GM12878 (cell line): ENCODE measurements at regions not wholly inside any gene's neighbourhood (a gene's known extent, or its start where the extent isn't known, plus 50 kb on each side); places are given as distances from the start of the nearest gene placed in this dataset.

Experiments
- ATAC-seq: fragments of 200-7000 bp; cut with Tn5 transposase; 3 replicates; pipeline ENCODE4 v1.9.1; 2020; ENCODE audit warnings: mild to moderate bottlenecking, moderate library complexity
- BruUV-seq: library from RNA; stranded (reverse); fragments of 400-500 nt; replicated peaks from 2 replicates; lab custom pipeline; 2021; lab: Mats Ljungman, UMichigan
- CTCF ChIA-PET: fragments of 300-600 bp; sonication (Branson Sonifier 250); formaldehyde crosslinking; extraction: SDS; loops from one replicate; lab custom pipeline; 2021; ENCODE audit warnings: inconsistent platforms; lab: Yijun Ruan, JAX
- POLR2A ChIA-PET: fragments of 350-600 bp; formaldehyde crosslinking; extraction: SDS; loops from one replicate; lab custom pipeline; 2021; ENCODE audit warnings: inconsistent platforms; lab: Charles Lee
- RAD21 ChIA-PET: fragments of 300-600 bp; sonication (Branson Sonifier 250); formaldehyde crosslinking; loops from one replicate; lab custom pipeline; 2023; ENCODE audit warnings: antibody characterized with exemption; ENCODE audit not compliant: unreplicated experiment; lab: Charles Lee
- SMC1A ChIA-PET: fragments of 300-600 bp; sonication (Branson Sonifier 250); formaldehyde crosslinking; loops from one replicate; lab custom pipeline; 2023; ENCODE audit not compliant: unreplicated experiment, uncharacterized antibody; lab: Charles Lee
- DNase-seq: peaks from one replicate; pipeline ENCODE4 v3.0.0-alpha.2; 2011; ENCODE audit warnings: low read depth, low spot score
- FAIRE-seq: peaks from 3 replicates; lab custom pipeline; 2011; peaks lifted over from hg19 to GRCh38; lab: Jason Lieb, UNC
- H2AFZ ChIP-seq: 2 replicates; pipeline ENCODE4 v1.6.0; 2011; ENCODE audit warnings: low read depth, low read length, control low read depth; ENCODE audit not compliant: control insufficient read depth
- H3K27ac ChIP-seq: 2 replicates; pipeline ENCODE4 v1.5.1; 2011; ENCODE audit warnings: control low read depth; ENCODE audit not compliant: control insufficient read depth, insufficient read depth
- H3K27me3 ChIP-seq, 2 experiments: replicated peaks in 1 of 2; 2 replicates each; pipeline versions ENCODE4 v1.6.0 to v1.6.1; 2011; ENCODE audit warnings: low read length in 1 of 2; ENCODE audit not compliant: control insufficient read depth in 2 of 2, insufficient read depth in 2 of 2
- H3K36me3 ChIP-seq, 2 experiments: 2 replicates each; pipeline ENCODE4 v1.5.1; 2011; ENCODE audit warnings: low read length in 1 of 2; ENCODE audit not compliant: control insufficient read depth in 2 of 2, insufficient read depth in 2 of 2
- H3K4me1 ChIP-seq: 2 replicates; pipeline ENCODE4 v1.6.1; 2011; ENCODE audit warnings: mild to moderate bottlenecking, low read length, moderate library complexity, mixed read lengths; ENCODE audit not compliant: control insufficient read depth, insufficient read depth
- H3K4me2 ChIP-seq: 2 replicates; pipeline ENCODE4 v1.6.0; 2011; ENCODE audit warnings: control low read depth; ENCODE audit not compliant: control insufficient read depth, insufficient read depth
- H3K4me3 ChIP-seq: fragments of 200-600 bp; sonication (generic); 2 replicates; pipeline ENCODE4 v1.5.1; 2016
- H3K79me2 ChIP-seq: 2 replicates; pipeline ENCODE4 v1.6.0; 2011; ENCODE audit warnings: low read length; ENCODE audit not compliant: control insufficient read depth, insufficient read depth
- H3K9ac ChIP-seq: 2 replicates; pipeline ENCODE4 v1.8.0; 2011; ENCODE audit warnings: low read length, control low read depth, mixed read lengths; ENCODE audit not compliant: control insufficient read depth, insufficient read depth
- H3K9me3 ChIP-seq: replicated peaks from 3 replicates; pipeline ENCODE4 v1.5.1; 2011; ENCODE audit warnings: mild to moderate bottlenecking, low read length; ENCODE audit not compliant: control insufficient read depth, insufficient read depth
- H4K20me1 ChIP-seq: 2 replicates; pipeline ENCODE4 v1.6.0; 2011; ENCODE audit not compliant: control insufficient read depth, insufficient read depth
- CEBPB ChIP-seq, 2 experiments: fragments of 150-350 bp in 1 of 2; IDR thresholded peaks; 2 replicates each; pipeline ENCODE4 v1.6.1; 2012 to 2014; ENCODE audit warnings: low read depth in 2 of 2, low read length in 2 of 2, borderline replicate concordance in 1 of 2, inconsistent platforms in 1 of 2
- ETV6 ChIP-seq, 2 experiments: fragments of 450-650 bp in 1 of 2; IDR thresholded peaks in 1 of 2; conservative IDR thresholded peaks in 1 of 2; 2 replicates each; pipeline ENCODE4 v1.6.1; 2014; ENCODE audit warnings: antibody characterized with exemption in 1 of 2, borderline replicate concordance in 1 of 2, low read depth in 1 of 2, mild to moderate bottlenecking in 1 of 2, moderate library complexity in 1 of 2
- IKZF2 ChIP-seq, 2 experiments: fragments of 450-650 bp; IDR thresholded peaks; 2 replicates each; pipeline ENCODE4 v1.6.1; 2017; ENCODE audit warnings: mild to moderate bottlenecking in 2 of 2, moderate library complexity in 2 of 2
- KAT2A ChIP-seq: conservative IDR thresholded peaks from 2 replicates; pipeline ENCODE4 v1.6.1; 2011; ENCODE audit warnings: low read depth, low read length; ENCODE audit not compliant: control insufficient read depth
- MEF2B ChIP-seq: fragments of 450-650 bp; IDR thresholded peaks from 2 replicates; pipeline ENCODE4 v1.6.1; 2018; ENCODE audit warnings: mild to moderate bottlenecking, moderate library complexity; ENCODE audit not compliant: partially characterized antibody, poor library complexity, severe bottlenecking
- NBN ChIP-seq: fragments of 450-650 bp; IDR thresholded peaks from 2 replicates; pipeline ENCODE4 v1.6.1; 2016
- NFYA ChIP-seq: IDR thresholded peaks from 2 replicates; pipeline ENCODE4 v1.6.1; 2011; ENCODE audit warnings: low read depth, mild to moderate bottlenecking, low read length, improper control_type of control experiment, borderline replicate concordance
- POU2F2 ChIP-seq: IDR thresholded peaks from 3 replicates; pipeline ENCODE4 v1.6.1; 2011; ENCODE audit warnings: low read depth, mild to moderate bottlenecking, low read length, borderline replicate concordance
- RAD21 ChIP-seq: IDR thresholded peaks from 2 replicates; pipeline ENCODE4 v1.6.1; 2011; ENCODE audit warnings: mild to moderate bottlenecking, low read depth, low read length, moderate library complexity; ENCODE audit not compliant: insufficient read depth
- RCOR1 ChIP-seq: conservative IDR thresholded peaks from 2 replicates; pipeline ENCODE4 v1.6.1; 2012; ENCODE audit warnings: low read depth, low read length, improper control_type of control experiment
- SIX5 ChIP-seq: IDR thresholded peaks from 2 replicates; pipeline ENCODE4 v1.6.1; 2011; ENCODE audit warnings: mild to moderate bottlenecking, low read depth, low read length, moderate library complexity; ENCODE audit not compliant: severe bottlenecking
- SMAD5 ChIP-seq: IDR thresholded peaks from 2 replicates; pipeline ENCODE4 v1.6.1; 2016; ENCODE audit warnings: antibody characterized with exemption, low read depth
- ZBED1 ChIP-seq: IDR thresholded peaks from 2 replicates; pipeline ENCODE4 v1.6.1; 2016; ENCODE audit warnings: borderline replicate concordance
- WGBS: methylation state at CpG from one replicate; pipeline ENCODE4 v1.1.6; 2016; ENCODE audit warnings: low lambda C conversion rate; ENCODE audit not compliant: insufficient replicate concordance, insufficient coverage; ENCODE audit errors: missing lambda C conversion rate; 5-methylcytosine and 5-hydroxymethylcytosine counted together
- in situ Hi-C: fragments of 300-500 bp; cut with MboI; formaldehyde crosslinking; loops from 9 replicates; pipeline ENCODE4 v1.14.3; 2018; ENCODE audit warnings: mixed read lengths
- intact Hi-C: fragments of 100-400 bp; cut with micrococcal nuclease; formaldehyde crosslinking; loops from one replicate; pipeline ENCODE4 v1.14.2; 2022; ENCODE audit not compliant: unreplicated experiment
- TF ChIP-seq, protein P1 (sequence below): fragments of 450-650 bp; IDR thresholded peaks from 2 replicates; pipeline ENCODE4 v1.6.1; 2017; ENCODE audit warnings: low read depth, mild to moderate bottlenecking, moderate library complexity
- TF ChIP-seq, protein P2 (sequence below): fragments of 450-650 bp; IDR thresholded peaks from 2 replicates; pipeline ENCODE4 v1.6.1; 2017; ENCODE audit warnings: mild to moderate bottlenecking, moderate library complexity
- TF ChIP-seq, protein P3 (sequence below): fragments of 150-350 bp; IDR thresholded peaks from 2 replicates; pipeline ENCODE4 v1.6.1; 2014; ENCODE audit warnings: mild to moderate bottlenecking, low read depth, low read length

DNA sequence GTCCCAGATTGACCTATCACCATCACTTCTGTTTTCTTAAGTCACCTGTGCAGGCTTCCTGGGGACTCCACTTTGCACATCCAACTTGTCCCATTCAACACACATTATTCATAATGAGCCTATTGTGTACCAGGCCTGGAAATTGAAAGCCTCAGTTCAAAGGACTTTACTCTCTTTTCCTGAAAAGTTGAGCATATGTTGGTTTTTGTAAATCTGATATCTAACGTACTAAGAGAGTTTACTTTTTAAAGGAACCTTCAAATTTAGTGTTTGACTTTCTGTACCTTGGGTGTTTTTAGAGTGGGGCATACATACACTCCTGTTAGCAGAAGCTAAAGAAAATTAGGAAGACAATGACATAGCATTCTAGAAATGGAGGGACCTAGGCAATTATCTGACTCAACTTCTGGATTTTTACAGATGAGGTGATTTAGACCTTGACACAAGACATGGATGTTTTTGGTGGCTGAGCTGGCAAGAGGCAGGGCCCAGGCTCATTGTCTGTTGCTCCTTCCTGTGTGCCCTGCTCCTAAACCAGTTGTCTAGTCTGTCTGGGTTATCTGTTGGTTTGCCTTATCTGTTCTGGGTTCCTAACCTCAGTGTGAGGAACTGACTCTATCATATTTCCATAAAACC lies 336.5 kb downstream of the RPS6KC1 start:
- H3K27me3 ChIP-seq = peaks cover 0 to 2% of the 10 kb centered on the region in 2 experiments; a peak in 3 of 4 replicates
- H3K27ac ChIP-seq = no peak overlapping the region
- RAD21 ChIA-PET = no interaction called here
- SMC1A ChIA-PET = no interaction called here
- POLR2A ChIA-PET = no interaction called here
- intact Hi-C loops = no loop called here
- no peak overlapping the region for H3K4me3 ChIP-seq
- H4K20me1 ChIP-seq = no peaks in the 10 kb centered on the region
- no peaks in the 10 kb centered on the region for H3K36me3 ChIP-seq
- FAIRE-seq (no peak), ATAC-seq (no peak)
- no peak overlapping the region for H3K4me2 ChIP-seq
- H3K9me3 ChIP-seq = no peaks in the 10 kb centered on the region
- in situ Hi-C loops = no loop called here
- TF ChIP-seq ETV6 (conservative IDR thresholded peaks at IDR 0.05 in 1 of 2, IDR thresholded peaks at IDR 0.05 in 1 of 2; ENCODE audit: borderline replicate concordance in 1 of 2, low read depth in 1 of 2) = no peak
- no peak for TF ChIP-seq RCOR1
- TF ChIP-seq IKZF2 (IDR thresholded peaks at IDR 0.05) = no peak
- TF ChIP-seq ZBED1 = no peak
- TF ChIP-seq, protein P1, sequence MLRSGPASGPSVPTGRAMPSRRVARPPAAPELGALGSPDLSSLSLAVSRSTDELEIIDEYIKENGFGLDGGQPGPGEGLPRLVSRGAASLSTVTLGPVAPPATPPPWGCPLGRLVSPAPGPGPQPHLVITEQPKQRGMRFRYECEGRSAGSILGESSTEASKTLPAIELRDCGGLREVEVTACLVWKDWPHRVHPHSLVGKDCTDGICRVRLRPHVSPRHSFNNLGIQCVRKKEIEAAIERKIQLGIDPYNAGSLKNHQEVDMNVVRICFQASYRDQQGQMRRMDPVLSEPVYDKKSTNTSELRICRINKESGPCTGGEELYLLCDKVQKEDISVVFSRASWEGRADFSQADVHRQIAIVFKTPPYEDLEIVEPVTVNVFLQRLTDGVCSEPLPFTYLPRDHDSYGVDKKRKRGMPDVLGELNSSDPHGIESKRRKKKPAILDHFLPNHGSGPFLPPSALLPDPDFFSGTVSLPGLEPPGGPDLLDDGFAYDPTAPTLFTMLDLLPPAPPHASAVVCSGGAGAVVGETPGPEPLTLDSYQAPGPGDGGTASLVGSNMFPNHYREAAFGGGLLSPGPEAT = no peak
- TF ChIP-seq MEF2B = no peak
- TF ChIP-seq RAD21 = no peak
- TF ChIP-seq NFYA = no peak
- TF ChIP-seq SMAD5 = no peak
- TF ChIP-seq SIX5 = no peak
- no peak for TF ChIP-seq CEBPB (IDR thresholded peaks at IDR 0.05; ENCODE audit: borderline replicate concordance in 1 of 2, low read depth in 2 of 2, low read length in 2 of 2)
- no peak for TF ChIP-seq POU2F2
- TF ChIP-seq, protein P2, sequence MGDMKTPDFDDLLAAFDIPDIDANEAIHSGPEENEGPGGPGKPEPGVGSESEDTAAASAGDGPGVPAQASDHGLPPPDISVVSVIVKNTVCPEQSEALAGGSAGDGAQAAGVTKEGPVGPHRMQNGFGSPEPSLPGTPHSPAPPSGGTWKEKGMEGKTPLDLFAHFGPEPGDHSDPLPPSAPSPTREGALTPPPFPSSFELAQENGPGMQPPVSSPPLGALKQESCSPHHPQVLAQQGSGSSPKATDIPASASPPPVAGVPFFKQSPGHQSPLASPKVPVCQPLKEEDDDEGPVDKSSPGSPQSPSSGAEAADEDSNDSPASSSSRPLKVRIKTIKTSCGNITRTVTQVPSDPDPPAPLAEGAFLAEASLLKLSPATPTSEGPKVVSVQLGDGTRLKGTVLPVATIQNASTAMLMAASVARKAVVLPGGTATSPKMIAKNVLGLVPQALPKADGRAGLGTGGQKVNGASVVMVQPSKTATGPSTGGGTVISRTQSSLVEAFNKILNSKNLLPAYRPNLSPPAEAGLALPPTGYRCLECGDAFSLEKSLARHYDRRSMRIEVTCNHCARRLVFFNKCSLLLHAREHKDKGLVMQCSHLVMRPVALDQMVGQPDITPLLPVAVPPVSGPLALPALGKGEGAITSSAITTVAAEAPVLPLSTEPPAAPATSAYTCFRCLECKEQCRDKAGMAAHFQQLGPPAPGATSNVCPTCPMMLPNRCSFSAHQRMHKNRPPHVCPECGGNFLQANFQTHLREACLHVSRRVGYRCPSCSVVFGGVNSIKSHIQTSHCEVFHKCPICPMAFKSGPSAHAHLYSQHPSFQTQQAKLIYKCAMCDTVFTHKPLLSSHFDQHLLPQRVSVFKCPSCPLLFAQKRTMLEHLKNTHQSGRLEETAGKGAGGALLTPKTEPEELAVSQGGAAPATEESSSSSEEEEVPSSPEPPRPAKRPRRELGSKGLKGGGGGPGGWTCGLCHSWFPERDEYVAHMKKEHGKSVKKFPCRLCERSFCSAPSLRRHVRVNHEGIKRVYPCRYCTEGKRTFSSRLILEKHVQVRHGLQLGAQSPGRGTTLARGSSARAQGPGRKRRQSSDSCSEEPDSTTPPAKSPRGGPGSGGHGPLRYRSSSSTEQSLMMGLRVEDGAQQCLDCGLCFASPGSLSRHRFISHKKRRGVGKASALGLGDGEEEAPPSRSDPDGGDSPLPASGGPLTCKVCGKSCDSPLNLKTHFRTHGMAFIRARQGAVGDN = no peak
- no peak for TF ChIP-seq KAT2A
- TF ChIP-seq NBN = no peak
- TF ChIP-seq, protein P3, sequence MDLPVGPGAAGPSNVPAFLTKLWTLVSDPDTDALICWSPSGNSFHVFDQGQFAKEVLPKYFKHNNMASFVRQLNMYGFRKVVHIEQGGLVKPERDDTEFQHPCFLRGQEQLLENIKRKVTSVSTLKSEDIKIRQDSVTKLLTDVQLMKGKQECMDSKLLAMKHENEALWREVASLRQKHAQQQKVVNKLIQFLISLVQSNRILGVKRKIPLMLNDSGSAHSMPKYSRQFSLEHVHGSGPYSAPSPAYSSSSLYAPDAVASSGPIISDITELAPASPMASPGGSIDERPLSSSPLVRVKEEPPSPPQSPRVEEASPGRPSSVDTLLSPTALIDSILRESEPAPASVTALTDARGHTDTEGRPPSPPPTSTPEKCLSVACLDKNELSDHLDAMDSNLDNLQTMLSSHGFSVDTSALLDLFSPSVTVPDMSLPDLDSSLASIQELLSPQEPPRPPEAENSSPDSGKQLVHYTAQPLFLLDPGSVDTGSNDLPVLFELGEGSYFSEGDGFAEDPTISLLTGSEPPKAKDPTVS = no peak
- TF ChIP-seq, all 136 proteins: peak for 0
- Histone ChIP-seq H3K9ac (no peak overlapping the region), H2AFZ (no peak overlapping the region), H3K4me1 (no peaks in the 10 kb centered on the region), H3K79me2 (no peaks in the 10 kb centered on the region)
- 6% methylated on average over 1 of the region's 1 CpG for WGBS
- CTCF ChIA-PET = no interaction called here
- BruUV-seq = no TSS peak
- DNase-seq = no peak
